ENCODE measurements at regions not wholly inside any gene's neighbourhood (a gene's known extent, or its start where the extent isn't known, plus 50 kb on each side); places are given as distances from the start of the nearest gene placed in this dataset.

DNA sequence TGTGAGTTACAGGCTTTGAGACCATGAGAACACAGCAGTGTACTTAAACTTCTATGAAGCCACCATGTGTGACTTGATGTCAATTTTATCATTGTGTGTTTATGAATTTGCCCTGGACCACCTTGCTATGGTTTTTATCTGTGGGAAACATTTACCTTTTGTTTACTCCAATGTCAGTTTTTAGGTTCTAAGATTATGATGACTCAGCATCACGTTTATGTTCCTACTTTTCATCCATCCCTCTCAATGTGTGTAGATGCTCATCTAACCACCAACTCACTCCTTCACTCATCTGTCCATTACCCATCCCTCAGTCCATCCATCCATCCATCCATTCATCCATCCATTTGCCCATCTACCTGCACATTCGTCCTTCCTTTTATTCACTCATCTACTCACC, 338.8 kb downstream of the MIAT start:
- WGBS (ENCODE audit: insufficient coverage), result 66% methylated on average over 2 of the region's 2 CpGs
- no peak overlapping the region for H3K4me3 Mint-ChIP-seq
- Histone ChIP-seq H2AFZ (ENCODE audit: insufficient read depth, low read depth, low read length, poor library complexity, severe bottlenecking) (no peak overlapping the region), H3K4me3 (ENCODE audit: control extremely low read depth in 1 of 5, extremely low read depth in 1 of 5, insufficient read depth in 1 of 5, low read depth in 2 of 5, low read length in 4 of 5) (no peak overlapping the region), H3K4me2 (replicated peaks; ENCODE audit: low read depth, low read length, poor library complexity, severe bottlenecking) (no peak overlapping the region), H3K4me1 (ENCODE audit: control insufficient read depth in 2 of 2, insufficient read depth in 2 of 2, low read length in 2 of 2) (no peaks in the 10 kb centered on the region), H3K27ac (ENCODE audit: low read length in 2 of 2) (no peak overlapping the region), H3K9me3 (ENCODE audit: control extremely low read depth in 1 of 3, control insufficient read depth in 2 of 3, insufficient read depth in 1 of 3, low read length in 2 of 3) (no peaks in the 10 kb centered on the region), H3K9ac (ENCODE audit: low read length) (no peak overlapping the region), H3K27me3 (replicated peaks in 1 of 4; ENCODE audit: control extremely low read depth in 1 of 4, control insufficient read depth in 3 of 4, insufficient read depth in 4 of 4, low read length in 3 of 4) (peaks cover 0 to 3% (median 0%) of the 10 kb centered on the region in 4 experiments), H3K36me3 (replicated peaks in 1 of 2; ENCODE audit: control extremely low read depth in 1 of 2, control insufficient read depth in 1 of 2, extremely low read depth in 1 of 2, insufficient read depth in 2 of 2, low read length in 1 of 2) (no peaks in the 10 kb centered on the region), H4K20me1 (ENCODE audit: control insufficient read depth, insufficient read depth, low read length, poor library complexity, severe bottlenecking) (no peaks in the 10 kb centered on the region), H3K79me2 (ENCODE audit: control insufficient read depth, insufficient read depth, low read length) (no peaks in the 10 kb centered on the region)
- intact Hi-C loops (cut with micrococcal nuclease), result no loop called here
- TF ChIP-seq EZH2 (IDR thresholded peaks at IDR 0.05; ENCODE audit: borderline replicate concordance, insufficient read depth, low read depth, low read length, poor library complexity, severe bottlenecking), result no peak
- TF ChIP-seq, protein P1, sequence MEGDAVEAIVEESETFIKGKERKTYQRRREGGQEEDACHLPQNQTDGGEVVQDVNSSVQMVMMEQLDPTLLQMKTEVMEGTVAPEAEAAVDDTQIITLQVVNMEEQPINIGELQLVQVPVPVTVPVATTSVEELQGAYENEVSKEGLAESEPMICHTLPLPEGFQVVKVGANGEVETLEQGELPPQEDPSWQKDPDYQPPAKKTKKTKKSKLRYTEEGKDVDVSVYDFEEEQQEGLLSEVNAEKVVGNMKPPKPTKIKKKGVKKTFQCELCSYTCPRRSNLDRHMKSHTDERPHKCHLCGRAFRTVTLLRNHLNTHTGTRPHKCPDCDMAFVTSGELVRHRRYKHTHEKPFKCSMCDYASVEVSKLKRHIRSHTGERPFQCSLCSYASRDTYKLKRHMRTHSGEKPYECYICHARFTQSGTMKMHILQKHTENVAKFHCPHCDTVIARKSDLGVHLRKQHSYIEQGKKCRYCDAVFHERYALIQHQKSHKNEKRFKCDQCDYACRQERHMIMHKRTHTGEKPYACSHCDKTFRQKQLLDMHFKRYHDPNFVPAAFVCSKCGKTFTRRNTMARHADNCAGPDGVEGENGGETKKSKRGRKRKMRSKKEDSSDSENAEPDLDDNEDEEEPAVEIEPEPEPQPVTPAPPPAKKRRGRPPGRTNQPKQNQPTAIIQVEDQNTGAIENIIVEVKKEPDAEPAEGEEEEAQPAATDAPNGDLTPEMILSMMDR (IDR thresholded peaks at IDR 0.05), result no peak
- no peaks in the 10 kb centered on the region for H3K9me3 Mint-ChIP-seq (ENCODE audit: insufficient read depth)
- peaks cover 3% of the 10 kb centered on the region for H3K27me3 Mint-ChIP-seq
- ATAC-seq (ENCODE audit: low read depth), result no peak
- no peaks in the 10 kb centered on the region for H3K4me1 Mint-ChIP-seq
- POLR2A ChIA-PET, result no interaction called here
- CTCF ChIA-PET, result no interaction called here
- H3K27ac Mint-ChIP-seq, result no peak overlapping the region
- no peak for DNase-seq

DNA sequence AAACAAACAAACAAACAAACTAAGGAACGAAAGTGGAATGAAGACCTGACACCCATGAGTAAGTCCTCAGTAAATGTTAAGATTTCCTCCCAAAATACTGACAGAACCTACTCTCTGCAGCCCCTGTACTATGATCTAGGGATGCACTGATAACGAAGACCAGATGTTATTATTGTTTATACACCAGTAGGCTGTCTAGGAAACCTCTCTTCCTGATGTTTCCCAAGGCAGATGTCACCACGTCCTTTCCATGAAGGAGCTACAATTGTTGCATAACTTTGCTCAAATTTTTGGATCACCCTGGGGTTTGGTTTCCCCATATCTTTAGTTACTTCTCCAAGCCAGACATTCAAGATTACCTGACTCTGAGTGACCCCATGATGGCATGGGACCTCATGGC, 340.7 kb downstream of the MIAT start:
- Histone ChIP-seq H3K4me1 (ENCODE audit: control insufficient read depth in 2 of 2, insufficient read depth in 2 of 2, low read length in 2 of 2) (no peaks in the 10 kb centered on the region), H2AFZ (ENCODE audit: insufficient read depth, low read depth, low read length, poor library complexity, severe bottlenecking) (no peak overlapping the region), H3K27ac (ENCODE audit: low read length in 2 of 2) (no peak overlapping the region), H3K4me3 (ENCODE audit: control extremely low read depth in 1 of 5, extremely low read depth in 1 of 5, insufficient read depth in 1 of 5, low read depth in 2 of 5, low read length in 4 of 5) (no peak overlapping the region), H3K36me3 (replicated peaks in 1 of 2; ENCODE audit: control extremely low read depth in 1 of 2, control insufficient read depth in 1 of 2, extremely low read depth in 1 of 2, insufficient read depth in 2 of 2, low read length in 1 of 2) (no peaks in the 10 kb centered on the region), H3K9ac (ENCODE audit: low read length) (no peak overlapping the region), H3K9me3 (ENCODE audit: control extremely low read depth in 1 of 3, control insufficient read depth in 2 of 3, insufficient read depth in 1 of 3, low read length in 2 of 3) (no peaks in the 10 kb centered on the region), H4K20me1 (ENCODE audit: control insufficient read depth, insufficient read depth, low read length, poor library complexity, severe bottlenecking) (no peaks in the 10 kb centered on the region), H3K27me3 (replicated peaks in 1 of 4; ENCODE audit: control extremely low read depth in 1 of 4, control insufficient read depth in 3 of 4, insufficient read depth in 4 of 4, low read length in 3 of 4) (peaks cover 0 to 3% (median 1%) of the 10 kb centered on the region in 4 experiments), H3K79me2 (ENCODE audit: control insufficient read depth, insufficient read depth, low read length) (no peaks in the 10 kb centered on the region), H3K4me2 (replicated peaks; ENCODE audit: low read depth, low read length, poor library complexity, severe bottlenecking) (no peak overlapping the region)
- 43% methylated on average over 1 of the region's 3 CpGs for WGBS (ENCODE audit: insufficient coverage)
- intact Hi-C loops (cut with micrococcal nuclease), result no loop called here
- Mint-ChIP-seq H3K4me1 (no peaks in the 10 kb centered on the region), H3K4me3 (no peak overlapping the region), H3K27ac (no peak overlapping the region), H3K27me3 (peaks cover 11% of the 10 kb centered on the region), H3K9me3 (ENCODE audit: insufficient read depth) (no peaks in the 10 kb centered on the region)
- CTCF ChIA-PET, result no interaction called here
- TF ChIP-seq, protein P1 (IDR thresholded peaks at IDR 0.05), result no peak
- no peak for TF ChIP-seq EZH2 (IDR thresholded peaks at IDR 0.05; ENCODE audit: borderline replicate concordance, insufficient read depth, low read depth, low read length, poor library complexity, severe bottlenecking)
- POLR2A ChIA-PET, result no interaction called here
- DNase-seq, result no peak
- no peak for ATAC-seq (ENCODE audit: low read depth)
